A673 (cell line): ENCODE measurements at regions not wholly inside any gene's neighbourhood (a gene's known extent, or its start where the extent isn't known, plus 50 kb on each side); places are given as distances from the start of the nearest gene placed in this dataset.
A peak's percentile ranks its signal among the peaks of the same experiment; 100 is the strongest.

Experiments
- BruUV-seq: library from RNA; stranded (reverse); fragments of 400-500 nt; replicated peaks from 2 replicates; lab custom pipeline; 2021; lab: Mats Ljungman, UMichigan
- CTCF ChIA-PET: fragments of 300-600 bp; sonication (Branson Sonifier 250); formaldehyde crosslinking; loops from one replicate; lab custom pipeline; 2022; ENCODE audit warnings: antibody characterized with exemption; lab: Charles Lee
- POLR2A ChIA-PET: fragments of 300-600 bp; sonication (Branson Sonifier 250); formaldehyde crosslinking; loops from one replicate; lab custom pipeline; 2022; ENCODE audit warnings: antibody characterized with exemption; ENCODE audit not compliant: low non-redundant PET; lab: Charles Lee
- DNase-seq: peaks from one replicate; pipeline ENCODE4 v3.0.0-alpha.2; 2015; ENCODE audit warnings: low spot score
- H3K27ac ChIP-seq: fragments of 200-600 bp; sonication (generic); 2 replicates; pipeline ENCODE4 v1.5.1; 2016; ENCODE audit warnings: mixed run types, low read depth, mild to moderate bottlenecking, mixed read lengths, antibody characterized with exemption, low read length; ENCODE audit not compliant: poor library complexity, severe bottlenecking
- H3K27me3 ChIP-seq: fragments of 200-600 bp; sonication (generic); replicated peaks from 2 replicates; pipeline ENCODE4 v1.6.1; 2017; ENCODE audit warnings: mixed run types, low read depth, mild to moderate bottlenecking, mixed read lengths, antibody characterized with exemption, low read length; ENCODE audit not compliant: insufficient read depth, poor library complexity
- H3K36me3 ChIP-seq: fragments of 200-600 bp; sonication (generic); 2 replicates; pipeline ENCODE4 v1.6.1; 2016; ENCODE audit warnings: mixed run types, mild to moderate bottlenecking, mixed read lengths, antibody characterized with exemption, low read length; ENCODE audit not compliant: insufficient read depth, poor library complexity, severe bottlenecking
- H3K4me1 ChIP-seq: fragments of 200-600 bp; sonication (generic); 2 replicates; pipeline ENCODE4 v1.6.1; 2017; ENCODE audit warnings: mixed run types, mild to moderate bottlenecking, mixed read lengths, antibody characterized with exemption, low read length; ENCODE audit not compliant: insufficient read depth, poor library complexity, severe bottlenecking
- H3K4me3 ChIP-seq: fragments of 200-600 bp; sonication (generic); 2 replicates; pipeline ENCODE4 v1.5.1; 2016; ENCODE audit warnings: low read depth, mixed run types, mild to moderate bottlenecking, mixed read lengths, low read length; ENCODE audit not compliant: poor library complexity, severe bottlenecking
- H3K9me3 ChIP-seq: fragments of 200-600 bp; sonication (generic); 2 replicates; pipeline ENCODE4 v1.6.1; 2016; ENCODE audit warnings: mixed run types, low read depth, mild to moderate bottlenecking, mixed read lengths, antibody characterized with exemption, low read length; ENCODE audit not compliant: poor library complexity, severe bottlenecking
- CTCF ChIP-seq: fragments of 300-800, 200-600 bp; sonication (generic); conservative IDR thresholded peaks from 2 replicates; pipeline ENCODE4 v1.5.1; 2017; ENCODE audit warnings: low read depth, mild to moderate bottlenecking, antibody characterized with exemption, low read length, moderate library complexity, mixed read lengths
- EZH2 ChIP-seq: fragments of 200-600 bp; sonication (generic); IDR thresholded peaks from 2 replicates; pipeline ENCODE4 v1.6.1; 2017; ENCODE audit warnings: borderline replicate concordance, low read depth, mild to moderate bottlenecking, mixed read lengths, antibody characterized with exemption, low read length; ENCODE audit not compliant: poor library complexity, severe bottlenecking
- intact Hi-C: fragments of 100-400 bp; cut with micrococcal nuclease; formaldehyde crosslinking; loops from one replicate; pipeline ENCODE4 v1.10.0; 2022; ENCODE audit not compliant: unreplicated experiment

GRCh38 chr20:11497545-11497944 lies 420.1 kb upstream of the BTBD3 start:
- Histone ChIP-seq H3K27me3 (no peaks in the 10 kb centered on the region), H3K36me3 (no peaks in the 10 kb centered on the region), H3K4me1 (no peaks in the 10 kb centered on the region), H3K9me3 (no peaks in the 10 kb centered on the region), H3K4me3 (no peak overlapping the region), H3K27ac (no peak overlapping the region)
- ChIA-PET POLR2A (no interaction called here), CTCF (no interaction called here)
- BruUV-seq = no TSS peak
- peak; percentile 18 for DNase-seq
- TF ChIP-seq CTCF = no peak
- TF ChIP-seq EZH2 = no peak
- intact Hi-C loops = no loop called here

GRCh38 chr20:11499101-11499634 lies 418.5 kb upstream of the BTBD3 start:
- TF ChIP-seq EZH2 (no peak), CTCF (no peak)
- H3K4me1 ChIP-seq = no peaks in the 10 kb centered on the region
- H3K4me3 ChIP-seq = no peak overlapping the region
- intact Hi-C loops = no loop called here
- no TSS peak for BruUV-seq
- no peaks in the 10 kb centered on the region for H3K27me3 ChIP-seq
- H3K9me3 ChIP-seq = no peaks in the 10 kb centered on the region
- POLR2A ChIA-PET = no interaction called here
- CTCF ChIA-PET = no interaction called here
- peak; percentile 16 for DNase-seq
- no peak overlapping the region for H3K27ac ChIP-seq
- H3K36me3 ChIP-seq = no peaks in the 10 kb centered on the region

GRCh38 chr20:11502061-11502460 lies 415.6 kb upstream of the BTBD3 start:
- H3K27me3 ChIP-seq = no peaks in the 10 kb centered on the region
- BruUV-seq = no TSS peak
- H3K4me3 ChIP-seq = no peak overlapping the region
- TF ChIP-seq EZH2 (no peak), CTCF (no peak)
- POLR2A ChIA-PET = no interaction called here
- no peaks in the 10 kb centered on the region for H3K9me3 ChIP-seq
- no peaks in the 10 kb centered on the region for H3K36me3 ChIP-seq
- no peaks in the 10 kb centered on the region for H3K4me1 ChIP-seq
- H3K27ac ChIP-seq = no peak overlapping the region
- no peak for DNase-seq
- intact Hi-C loops = no loop called here
- CTCF ChIA-PET = no interaction called here
